Dermis blood vessel endothelial cell (primary cell): ENCODE measurements at regions not wholly inside any gene's neighbourhood (a gene's known extent, or its start where the extent isn't known, plus 50 kb on each side); places are given as distances from the start of the nearest gene placed in this dataset.
A peak's percentile ranks its signal among the peaks of the same experiment; 100 is the strongest.
"Not testable (repeated sequence)": the region's sequence is repeated elsewhere in the genome, so short reads cannot be mapped to it uniquely, and the experiment has no call there.

Experiments
- DNase-seq: peaks from one replicate; pipeline ENCODE4 v3.0.0; 2010

DNA sequence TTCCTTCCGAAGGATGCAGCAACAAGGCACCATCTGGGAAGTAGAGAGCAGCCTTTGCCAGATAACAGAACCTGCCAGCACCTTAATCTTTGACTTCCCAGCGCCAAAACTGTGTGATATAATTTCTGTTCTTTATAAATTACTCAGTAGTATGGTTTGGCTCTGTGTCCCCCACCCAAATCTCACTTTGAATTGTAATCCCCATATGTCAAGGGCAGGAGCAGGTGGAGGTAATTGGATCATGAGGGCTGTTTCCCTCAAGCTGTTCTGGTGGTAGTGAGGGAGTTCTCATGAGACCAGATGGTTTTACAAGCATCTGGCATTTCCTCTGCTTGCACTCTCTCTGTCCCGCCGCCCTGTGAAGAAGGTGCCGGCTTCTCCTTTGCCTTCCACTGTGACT lies 899.9 kb downstream of the TRIB2 start:
- no peak for DNase-seq

DNA sequence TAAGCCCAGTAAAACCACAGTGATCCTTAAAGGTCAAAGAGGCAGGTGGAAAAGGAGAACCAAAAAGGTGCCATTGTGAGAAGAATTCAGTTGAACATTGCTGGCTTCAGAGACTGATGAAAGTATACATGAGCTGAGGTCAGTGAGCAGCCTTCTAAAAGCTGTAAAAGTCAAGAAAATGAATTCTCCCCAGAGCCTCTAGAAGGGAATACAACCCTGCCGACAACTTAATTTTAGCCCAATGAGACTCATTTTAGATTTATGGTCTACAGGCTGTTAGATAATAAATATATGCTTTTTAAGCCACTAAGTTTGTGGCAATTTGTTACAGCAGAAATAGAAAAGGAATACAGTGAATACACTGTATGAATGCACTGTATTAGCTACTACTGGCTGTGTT lies 911.4 kb downstream of the TRIB2 start:
- DNase-seq: no peak

DNA sequence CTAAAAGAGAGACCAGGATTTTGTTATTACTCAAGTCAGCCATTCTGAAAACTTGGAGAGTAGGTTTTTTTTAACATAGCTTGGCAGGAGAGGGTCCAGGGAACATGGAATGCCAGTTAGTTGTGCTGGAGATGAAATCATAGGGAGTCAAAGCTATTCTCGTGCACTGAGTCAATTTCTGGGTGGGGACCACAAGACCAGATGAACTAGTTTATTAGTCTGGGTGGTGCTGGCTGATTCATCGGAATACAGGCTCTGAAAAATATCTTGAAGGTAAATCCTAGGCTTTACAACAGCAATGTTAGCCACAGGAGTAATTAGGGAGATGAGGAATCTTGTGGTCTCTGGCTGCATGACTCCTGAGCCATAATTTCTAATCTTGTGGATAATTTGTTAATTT lies 921.4 kb downstream of the TRIB2 start:
- DNase-seq: no peak

DNA sequence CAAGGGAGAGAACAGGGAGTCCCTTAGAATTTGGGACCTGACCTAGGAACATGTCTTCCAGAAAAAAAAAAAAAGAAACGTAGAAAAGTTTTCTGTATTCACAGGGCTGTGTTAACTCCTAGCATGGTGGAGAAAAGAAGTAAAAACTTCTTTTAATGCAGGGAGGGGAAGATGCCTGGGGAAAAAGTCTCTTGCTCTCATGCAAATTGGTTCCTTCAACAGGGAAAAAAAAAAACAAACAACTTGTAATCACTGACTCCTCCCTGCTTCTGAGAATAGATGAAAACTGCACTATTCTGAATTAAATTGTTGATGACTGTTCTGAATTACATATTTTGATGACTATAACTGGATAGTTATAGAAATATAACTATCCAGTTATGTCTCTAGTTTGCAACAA lies 933.2 kb downstream of the TRIB2 start:
- DNase-seq: no peak

DNA sequence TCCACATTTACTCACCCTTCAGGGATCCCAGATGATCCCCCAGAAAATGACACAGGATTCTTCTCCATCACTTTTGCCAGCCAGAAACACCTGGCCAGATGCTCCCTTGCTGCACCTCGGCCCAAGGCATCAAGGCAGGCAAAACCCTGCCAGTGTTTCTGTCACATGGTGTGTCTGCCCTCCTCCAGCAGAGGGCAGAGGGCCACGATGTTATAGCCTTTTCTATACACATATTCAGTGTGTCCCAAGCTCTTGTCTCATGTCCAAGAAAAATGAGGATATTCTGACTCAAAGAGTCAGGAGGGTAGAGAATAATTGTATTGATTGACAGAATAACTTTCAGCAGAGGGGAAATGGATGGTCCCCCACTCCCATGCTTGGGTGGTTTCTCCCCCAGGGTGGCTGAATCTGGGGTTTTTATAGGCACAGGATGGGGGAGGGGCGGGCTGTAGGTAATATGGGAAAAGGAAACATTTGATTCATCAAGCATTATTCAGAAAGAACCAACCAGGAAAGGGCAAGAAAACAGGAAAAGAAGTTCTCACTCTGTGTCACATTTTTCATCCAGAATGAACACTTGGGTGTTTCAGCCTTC lies 933.9 kb downstream of the TRIB2 start:
- DNase-seq: peak; percentile 37

DNA sequence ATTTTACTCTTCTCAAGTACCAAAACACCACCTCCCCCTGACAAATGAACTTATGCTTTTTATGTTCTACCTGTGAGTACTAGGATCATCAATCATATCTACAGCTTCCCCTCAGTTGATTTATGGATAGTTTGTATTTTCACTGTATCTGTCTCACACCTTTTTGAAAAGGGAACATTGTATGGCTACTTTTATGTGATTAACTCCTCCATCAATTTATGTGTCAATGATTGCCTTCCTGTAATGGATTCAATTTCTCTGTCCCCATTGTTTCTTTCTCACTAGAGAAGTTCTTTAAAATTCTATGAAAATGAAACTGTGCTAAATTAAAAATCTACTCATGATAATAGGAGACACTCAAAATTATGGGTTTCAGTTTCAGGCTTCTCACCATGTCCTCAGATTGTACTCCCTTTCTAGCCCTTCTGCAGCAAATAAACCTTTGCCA lies 935.0 kb downstream of the TRIB2 start:
- no peak for DNase-seq

DNA sequence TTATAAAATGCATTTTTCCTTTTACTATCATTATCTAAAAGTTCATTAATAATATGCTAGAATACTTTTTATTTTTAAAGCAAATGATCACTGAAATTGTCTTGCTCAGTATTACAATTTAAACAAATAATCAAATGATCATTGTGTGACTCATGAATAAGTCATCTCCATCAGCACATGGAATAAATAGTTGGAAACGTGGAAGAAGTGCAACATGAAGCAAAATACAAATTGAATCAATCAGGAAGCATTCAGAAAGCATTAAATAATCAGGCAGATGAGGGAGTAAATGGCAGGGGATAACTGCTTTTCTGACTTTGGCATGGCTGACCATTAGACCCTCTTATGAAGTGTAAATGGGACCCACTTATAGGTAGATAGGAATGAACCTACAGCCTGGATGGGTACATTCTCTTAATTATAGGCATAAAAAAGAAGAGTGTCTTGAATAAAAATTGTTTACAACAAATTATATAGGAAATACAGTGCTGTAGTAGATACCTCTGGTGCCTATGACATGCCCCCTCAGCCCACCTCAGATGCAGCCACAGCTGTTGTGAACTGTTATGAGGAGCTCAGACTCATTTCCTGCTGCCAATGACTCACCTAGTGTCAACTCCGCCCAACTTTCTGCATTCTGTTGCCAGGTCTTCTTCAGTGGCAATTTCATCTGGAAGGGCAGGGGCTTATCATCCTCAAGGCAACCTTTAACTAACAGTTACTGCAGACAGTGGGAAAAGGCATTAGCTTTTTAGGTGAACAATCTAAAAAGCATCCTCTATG lies 936.0 kb downstream of the TRIB2 start:
- DNase-seq: peak; percentile 83

DNA sequence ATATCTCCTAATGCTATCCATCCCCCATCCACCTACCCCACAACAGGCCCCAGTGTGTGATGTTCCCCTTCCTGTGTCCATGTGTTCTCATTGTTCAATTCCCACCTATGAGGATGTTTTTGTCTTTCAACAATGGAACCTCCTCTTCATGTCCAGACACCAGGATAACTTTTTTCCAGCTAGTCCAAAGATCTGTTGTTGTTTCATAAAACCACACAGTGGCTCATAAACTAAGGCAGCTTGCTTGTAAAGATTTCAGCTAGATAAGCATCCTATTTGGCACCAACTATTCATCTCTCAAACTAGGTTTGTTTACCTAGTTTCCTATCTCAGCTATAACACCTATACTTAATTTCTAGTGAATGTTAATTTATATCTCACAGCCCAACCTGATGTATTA lies 937.7 kb downstream of the TRIB2 start:
- peak; percentile 12 for DNase-seq

DNA sequence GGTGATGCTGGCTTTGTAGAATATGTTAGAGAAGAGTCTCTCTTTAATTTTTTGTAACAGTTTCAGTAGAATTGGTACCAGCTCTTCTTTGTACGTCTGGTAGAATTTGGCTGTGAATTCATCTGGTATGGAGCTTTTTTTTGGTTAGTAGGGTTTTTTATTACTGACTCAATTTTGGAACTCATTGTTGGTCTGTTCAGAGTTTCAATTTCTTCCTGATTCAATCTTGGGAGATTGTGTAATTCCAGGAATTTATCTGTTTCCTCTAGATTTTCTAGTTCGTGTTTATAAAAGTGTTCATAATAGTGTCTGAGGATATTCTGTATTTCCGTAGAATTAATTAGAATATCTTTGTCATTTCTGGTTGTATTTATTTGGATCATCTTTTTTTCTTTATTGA lies 943.5 kb downstream of the TRIB2 start:
- peak; percentile 26 for DNase-seq

DNA sequence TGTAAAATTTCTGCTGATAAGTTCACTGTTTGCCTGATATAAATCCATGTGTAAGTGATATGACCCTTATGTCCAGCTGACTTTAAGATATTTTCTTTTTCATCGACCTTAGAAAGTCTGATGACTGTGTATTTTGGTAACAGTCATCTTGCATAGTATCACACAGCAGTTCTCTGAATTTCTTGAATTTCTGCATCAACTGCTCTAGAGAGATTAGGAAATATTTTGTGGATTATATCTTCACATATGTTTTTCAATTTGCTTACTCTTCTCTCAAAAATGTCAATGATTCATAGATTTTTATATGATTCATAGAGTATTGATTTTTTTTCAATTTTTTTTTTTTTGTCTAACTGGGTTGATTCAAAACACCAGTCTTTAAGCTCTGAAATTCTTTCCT lies 945.3 kb downstream of the TRIB2 start:
- no peak for DNase-seq

DNA sequence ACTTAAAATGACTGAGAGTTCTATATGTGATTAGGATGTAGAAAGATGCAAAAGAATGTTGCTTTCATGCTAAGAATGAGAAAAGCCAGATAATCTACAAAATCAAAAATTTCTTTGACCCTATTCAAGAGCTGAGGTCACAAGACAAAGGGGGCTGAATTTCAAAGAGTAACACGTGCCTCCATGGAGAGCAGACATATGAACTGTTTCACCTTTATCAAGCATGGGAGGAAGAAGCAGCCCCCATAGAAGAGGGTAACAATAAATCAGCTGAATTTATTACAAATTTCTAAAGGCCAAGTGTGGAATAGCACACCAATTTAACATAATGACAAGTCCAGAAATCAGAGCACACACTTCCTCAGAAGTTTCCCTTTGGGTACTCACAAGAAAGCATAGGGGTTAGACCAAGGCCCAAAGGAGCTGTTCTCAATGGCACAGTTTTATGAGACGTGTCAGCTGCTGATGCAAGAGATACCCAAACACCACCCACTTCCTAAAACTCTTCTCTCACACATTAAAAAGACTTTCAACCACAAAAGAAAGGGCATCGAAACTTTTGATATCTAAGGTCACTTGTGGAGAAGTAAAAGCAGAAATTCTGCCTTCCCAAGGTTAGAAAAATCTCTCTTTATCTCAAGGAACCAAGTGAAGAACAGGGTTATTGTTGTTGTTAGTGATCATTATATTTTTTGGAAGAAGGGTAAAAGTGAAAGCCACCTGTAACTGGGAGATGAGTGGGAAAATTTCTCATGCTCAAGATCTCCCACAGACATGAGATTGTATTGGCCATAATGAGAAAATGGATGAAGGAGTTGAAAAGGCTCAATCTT lies 950.1 kb downstream of the TRIB2 start:
- no peak for DNase-seq

DNA sequence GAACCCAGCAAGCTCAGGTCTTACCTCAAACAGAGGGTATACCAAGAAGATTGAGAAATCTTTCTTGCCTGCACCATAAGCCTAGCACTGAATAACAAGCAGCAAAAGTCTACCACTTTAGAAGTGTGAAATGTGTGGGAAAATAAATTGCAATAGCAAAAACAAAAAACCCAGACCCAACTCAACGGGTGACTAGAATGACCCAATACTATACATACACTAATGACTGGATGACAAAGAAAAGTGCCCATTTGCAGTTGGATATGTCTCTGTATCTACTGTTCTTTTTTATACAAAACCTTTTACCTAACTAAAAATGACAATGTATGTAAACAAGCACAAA lies 950.6 kb downstream of the TRIB2 start:
- no peak for DNase-seq

DNA sequence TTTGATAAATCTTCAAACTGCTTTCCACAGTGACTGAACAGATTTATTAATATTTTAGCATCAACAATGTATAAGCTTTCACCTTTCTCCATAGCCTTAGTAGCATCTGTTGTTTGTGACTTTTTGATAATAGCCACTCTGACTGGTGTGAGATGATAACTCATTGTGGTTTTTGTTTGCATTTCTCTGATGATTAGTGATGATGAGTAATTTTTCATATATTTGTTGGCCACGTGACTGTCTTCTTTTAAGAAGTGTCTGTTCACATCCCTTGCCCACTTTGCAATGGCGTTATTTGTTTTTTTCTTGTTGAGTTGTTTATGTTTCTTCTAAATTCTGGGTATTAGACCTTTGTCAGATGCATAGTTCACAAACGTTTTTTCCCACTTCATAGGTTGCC lies 952.9 kb downstream of the TRIB2 start:
- no peak for DNase-seq

DNA sequence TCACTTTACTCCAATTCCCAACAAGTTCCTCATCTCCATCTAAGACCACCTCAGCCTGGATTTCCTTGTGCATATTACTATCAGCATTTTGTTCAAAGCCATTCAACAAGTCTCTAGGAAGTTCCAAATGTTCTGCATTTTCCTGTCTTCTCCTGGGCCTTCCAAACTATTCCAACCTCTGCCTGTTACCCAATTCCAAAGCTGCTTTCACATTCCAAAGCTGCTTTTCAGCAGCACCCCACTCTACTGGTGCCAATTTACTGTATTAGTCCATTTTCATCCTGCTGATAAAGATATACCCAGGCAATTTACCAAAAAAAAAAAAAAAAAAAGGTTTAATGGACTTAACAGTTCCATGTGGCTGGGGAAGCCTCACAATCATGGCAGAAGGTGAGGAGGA lies 957.1 kb downstream of the TRIB2 start:
- not testable (repeated sequence) for DNase-seq

DNA sequence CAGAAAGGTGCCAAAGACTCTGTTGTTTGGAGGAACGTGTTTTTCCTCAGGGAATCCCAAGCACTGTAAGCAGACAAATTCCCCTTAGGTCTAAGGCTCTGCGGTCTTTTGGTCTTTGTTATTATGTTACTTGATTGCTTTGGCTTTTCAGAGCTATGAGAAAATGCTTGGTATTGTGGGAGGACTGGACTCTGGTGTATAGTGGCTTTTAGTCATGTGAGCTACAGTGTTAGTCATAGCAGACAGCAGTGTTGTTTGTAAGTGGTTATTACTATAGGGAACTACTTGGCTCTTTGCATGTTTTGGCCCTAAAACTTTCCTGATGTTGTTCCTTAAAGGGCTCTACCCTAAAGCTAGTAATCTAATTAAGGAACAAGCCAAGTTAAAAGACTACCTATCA lies 956.2 kb upstream of the LRATD1 start:
- DNase-seq: no peak

DNA sequence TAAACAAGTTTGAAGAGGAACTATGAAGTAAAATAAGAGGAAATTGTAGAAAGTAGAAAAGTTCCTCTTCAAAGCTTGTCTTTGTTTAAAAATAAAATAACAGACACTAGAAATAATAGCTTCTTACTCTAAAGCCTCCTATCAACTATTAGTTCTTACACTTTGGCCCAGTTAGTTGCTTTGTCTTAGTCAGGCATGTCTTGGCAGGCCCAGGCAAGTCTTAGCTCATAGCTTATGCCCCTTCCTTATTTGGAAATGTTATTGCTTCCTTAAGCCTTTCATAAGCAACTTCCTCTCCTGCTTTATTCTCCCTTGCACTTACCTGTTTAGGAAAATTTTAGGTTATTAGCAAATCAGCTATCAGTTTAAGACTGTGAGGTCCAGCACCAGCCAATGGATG lies 950.6 kb upstream of the LRATD1 start:
- DNase-seq: peak; percentile 9

DNA sequence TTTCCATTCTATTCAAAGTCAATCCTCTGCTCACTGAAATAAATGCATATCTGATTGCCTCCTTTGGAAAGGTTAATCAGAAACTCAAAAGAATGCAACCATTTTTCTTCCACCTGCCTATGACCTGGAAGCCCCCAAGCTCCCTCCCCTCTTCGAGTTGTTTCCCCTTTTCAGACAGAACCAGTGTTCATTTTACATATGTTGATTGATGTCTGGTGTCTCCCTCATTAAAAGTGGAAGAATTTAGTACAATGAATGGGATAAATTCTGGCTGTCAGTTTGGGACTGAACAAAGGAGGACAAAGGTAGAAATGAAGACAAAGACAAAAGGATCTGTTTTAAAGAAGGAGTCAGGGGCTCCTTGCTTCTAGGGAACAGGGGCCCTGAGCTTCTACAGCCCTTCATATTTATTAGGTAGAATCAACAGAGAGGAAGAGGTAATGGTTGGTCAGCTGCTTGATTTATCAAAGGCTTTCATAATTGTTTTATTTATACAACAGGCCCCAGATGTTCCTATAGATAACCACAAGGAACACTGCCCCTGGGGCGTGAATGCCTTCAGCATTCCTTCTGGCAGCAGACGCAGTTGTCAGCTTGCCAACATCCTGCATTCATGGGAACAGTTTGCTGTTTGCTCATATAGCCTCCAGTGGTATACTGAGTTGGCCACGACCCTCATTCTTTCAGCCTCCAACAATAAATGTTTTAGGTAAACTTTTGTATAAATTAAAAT lies 949.8 kb upstream of the LRATD1 start:
- peak; percentile 78 for DNase-seq

DNA sequence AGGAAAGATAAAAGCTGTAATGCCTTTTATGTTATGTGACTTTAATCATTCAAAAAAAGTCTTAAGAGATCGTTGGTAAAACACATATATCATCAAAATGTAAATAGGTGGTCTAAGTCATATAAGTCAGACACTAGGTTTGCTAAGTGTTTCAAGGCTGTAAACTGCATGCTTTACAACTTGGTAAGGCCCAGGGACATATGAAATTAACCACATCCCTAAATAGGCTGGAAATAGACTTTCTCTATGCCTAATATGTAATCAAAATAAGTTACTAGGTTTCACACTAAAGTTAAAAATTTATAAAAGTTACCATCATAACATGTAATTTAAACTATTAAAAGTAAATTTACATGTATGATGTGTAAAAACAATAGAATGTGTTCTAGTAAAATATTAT lies 946.3 kb upstream of the LRATD1 start:
- no peak for DNase-seq

DNA sequence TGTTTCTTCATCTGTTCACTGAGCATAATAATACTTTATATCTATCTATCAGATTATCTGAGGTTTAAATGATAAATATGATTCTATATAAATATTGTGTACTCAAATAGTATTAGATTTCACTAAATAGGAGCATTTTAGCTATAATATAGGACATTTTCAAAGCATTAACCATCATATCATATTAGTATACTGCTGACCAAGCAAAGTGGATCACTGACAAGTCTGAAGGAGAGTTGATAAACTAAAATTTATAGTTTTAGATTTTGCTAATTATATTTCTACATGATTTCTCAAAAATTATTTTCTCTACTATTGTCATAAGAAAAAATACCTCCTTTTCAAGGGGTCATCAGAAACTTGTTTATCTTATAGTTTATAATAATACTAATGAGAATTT lies 937.8 kb upstream of the LRATD1 start:
- DNase-seq: no peak

DNA sequence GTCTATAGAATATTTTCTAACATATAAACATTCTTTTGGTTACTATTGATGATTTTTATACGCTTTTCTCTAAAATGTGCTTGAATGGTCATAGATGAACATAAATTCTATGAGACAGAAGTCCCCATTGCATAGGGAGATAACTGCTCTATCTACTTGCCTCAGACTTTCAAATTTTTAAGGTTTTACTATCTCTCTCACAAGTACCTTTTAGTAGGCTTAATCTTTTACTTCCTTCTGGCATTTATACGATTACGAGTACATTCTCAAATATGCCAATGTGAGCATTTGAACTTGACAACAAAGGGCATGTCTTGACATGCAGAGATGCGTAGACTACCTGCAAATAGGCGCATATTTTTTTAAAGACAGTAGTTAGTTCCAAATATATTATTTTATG lies 935.9 kb upstream of the LRATD1 start:
- DNase-seq: no peak

DNA sequence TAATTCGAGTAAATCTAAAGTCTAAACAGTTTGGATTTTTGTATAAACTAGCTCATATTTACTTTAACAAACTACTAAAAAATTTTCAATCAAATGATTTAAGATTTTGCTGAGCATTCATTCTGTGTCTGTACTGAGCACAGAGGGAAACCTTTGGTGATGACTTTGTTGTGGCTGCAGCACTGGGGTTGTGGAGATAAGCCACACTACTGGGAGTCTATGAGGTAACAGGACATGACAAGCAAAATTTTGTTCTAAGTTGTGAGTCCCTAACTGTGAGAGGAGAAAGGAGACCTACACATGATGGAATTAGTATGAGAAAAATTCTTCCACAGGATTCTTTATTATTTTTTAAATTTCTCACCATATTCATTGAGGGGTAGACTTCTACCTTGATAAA lies 933.7 kb upstream of the LRATD1 start:
- DNase-seq: no peak

DNA sequence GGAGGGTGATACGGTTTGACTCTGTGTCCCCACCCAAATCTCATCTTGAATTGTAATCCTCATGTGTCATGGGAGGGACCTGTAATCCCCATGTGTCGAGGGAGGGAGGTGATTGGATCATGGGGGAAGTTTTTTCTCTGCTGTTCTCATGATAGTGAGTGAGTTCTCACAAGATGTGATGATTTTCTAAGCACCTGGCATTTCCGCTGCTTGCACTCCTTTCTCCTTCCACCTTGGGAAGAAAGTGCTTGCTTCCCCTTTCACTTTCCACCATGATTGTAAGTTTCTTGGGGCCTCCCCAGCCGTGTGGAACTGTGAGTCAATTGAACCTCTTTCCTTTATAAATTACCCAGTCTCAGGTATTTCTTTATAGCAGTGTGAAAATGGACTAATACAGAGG lies 932.6 kb upstream of the LRATD1 start:
- DNase-seq: not testable (repeated sequence)

DNA sequence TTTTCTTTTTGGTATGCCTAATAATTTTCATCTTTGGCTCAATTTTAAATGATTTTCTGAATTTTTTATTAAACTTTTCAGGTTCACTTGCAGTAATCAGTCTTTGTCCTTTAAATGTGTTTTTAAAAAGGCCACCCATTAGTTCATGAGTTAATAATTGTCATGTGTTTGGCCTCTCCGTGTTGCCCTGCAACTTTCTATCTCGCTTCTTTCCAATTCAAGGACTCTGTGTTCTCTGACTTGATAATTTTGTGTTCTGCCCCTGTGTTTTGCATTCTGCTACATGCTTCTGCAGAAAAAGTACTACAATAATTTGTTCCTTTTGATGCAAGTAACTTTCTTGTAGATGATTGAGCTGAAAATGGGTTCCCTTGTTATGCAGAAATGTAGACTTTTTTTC lies 921.4 kb upstream of the LRATD1 start:
- DNase-seq: no peak
